NAMALWA (cell line): ENCODE measurements at regions not wholly inside any gene's neighbourhood (a gene's known extent, or its start where the extent isn't known, plus 50 kb on each side); places are given as distances from the start of the nearest gene placed in this dataset.

Source experiments
- DNase-seq: peaks from one replicate; pipeline ENCODE4 v3.0.0-alpha.2; 2015; ENCODE audit warnings: low spot score

DNA sequence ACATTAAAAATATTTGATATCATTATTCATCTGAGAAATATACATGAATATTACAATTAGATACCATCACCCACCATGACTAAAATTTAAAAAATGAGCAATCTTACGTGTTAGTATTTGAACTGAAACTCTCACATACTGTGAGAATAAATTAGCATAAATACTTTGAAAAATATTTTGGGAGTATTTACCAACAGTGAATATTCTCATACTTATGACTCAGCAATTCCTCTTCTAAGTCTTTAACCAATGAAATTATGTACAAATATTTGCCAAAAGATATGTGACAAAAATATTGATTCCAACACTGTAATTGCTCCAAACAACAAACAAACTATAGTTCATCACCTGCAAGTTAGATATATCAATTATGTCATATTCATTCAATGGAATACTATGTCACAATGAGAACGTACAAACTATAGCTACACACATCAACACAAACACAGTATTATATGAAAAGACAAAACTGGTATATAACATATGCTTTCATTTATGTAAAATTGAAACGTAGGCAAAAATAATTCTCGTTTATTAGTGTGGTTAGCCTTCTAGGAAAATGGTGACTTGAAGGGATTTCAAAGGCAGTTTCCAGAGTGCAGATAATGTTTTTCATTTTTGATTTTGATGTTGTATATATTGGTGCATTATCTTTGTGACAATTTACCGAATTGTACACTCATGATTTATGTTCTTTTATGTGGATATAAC lies 742.2 kb downstream of the SLC16A7 start:
- DNase-seq = no peak

DNA sequence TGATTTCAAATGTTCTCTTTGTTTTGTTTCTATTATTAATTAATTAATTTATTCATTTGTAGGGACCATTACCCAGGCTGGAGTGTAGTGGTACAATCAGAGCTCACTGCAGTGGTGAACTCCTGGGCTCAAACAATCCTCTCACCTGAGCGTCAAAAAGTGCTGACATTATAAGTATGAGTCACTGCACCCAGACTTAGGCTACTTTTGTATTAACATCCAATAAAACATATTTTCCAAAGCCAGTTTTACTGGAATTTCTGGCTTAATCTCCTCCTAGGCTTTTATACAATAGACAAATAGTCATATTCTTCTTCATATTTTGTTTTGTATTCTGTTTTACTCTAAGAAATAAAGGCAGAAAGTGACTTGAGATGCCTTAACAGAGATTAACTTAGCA lies 749.6 kb downstream of the SLC16A7 start:
- DNase-seq = no peak

DNA sequence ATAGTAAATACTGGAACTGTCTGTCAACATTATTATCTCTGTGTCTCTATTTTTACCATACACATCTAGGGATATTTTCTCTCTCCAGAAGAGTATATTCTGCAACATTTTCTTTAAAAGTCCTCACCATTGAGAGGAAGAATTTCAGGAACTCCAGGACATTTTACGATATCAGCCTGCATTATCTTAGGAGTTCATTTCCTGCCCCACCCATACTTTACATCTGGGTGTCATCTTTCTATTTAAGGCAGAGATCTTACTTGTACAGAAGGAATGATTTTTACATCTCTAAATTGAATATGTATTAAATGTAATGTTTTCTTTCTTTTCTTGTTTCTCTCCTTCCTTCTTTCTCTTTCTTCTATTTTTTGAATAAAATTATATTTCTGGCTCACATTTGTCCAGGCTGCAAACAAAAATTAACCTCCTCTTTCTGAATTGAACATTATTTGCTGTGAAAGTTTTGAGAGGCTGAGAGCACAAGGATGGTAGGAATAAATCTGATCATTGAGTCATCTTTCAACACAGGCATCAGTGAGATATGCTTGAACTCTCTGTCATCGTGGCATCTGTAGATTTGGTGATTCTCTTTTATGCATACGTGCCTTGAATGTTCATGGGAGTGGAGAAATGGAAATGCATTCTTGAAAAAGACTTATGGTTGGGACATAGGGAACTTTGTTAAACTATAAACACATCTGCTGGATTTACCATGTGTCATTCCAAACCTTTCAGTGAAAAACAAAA lies 753.6 kb downstream of the SLC16A7 start:
- DNase-seq = no peak

DNA sequence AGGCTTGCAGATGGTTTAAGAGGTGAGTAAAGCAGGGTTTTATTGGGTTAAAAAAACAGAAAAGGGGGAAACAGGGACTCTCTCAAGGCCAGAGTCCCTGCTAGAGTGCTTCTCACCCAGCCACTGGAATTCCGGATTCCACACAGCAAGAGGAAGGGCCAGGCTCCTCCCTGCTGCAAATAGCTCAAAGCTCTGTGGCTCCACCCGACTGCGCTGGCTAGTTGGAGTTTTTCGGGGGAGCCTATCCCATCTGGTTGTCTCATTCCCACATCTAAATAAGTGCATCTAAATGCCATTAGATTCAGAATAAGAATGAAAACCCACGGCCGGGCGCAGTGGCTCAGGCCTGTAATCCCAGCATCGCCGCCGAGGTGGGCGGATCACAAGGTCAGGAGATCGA lies 791.5 kb downstream of the SLC16A7 start:
- no peak for DNase-seq

DNA sequence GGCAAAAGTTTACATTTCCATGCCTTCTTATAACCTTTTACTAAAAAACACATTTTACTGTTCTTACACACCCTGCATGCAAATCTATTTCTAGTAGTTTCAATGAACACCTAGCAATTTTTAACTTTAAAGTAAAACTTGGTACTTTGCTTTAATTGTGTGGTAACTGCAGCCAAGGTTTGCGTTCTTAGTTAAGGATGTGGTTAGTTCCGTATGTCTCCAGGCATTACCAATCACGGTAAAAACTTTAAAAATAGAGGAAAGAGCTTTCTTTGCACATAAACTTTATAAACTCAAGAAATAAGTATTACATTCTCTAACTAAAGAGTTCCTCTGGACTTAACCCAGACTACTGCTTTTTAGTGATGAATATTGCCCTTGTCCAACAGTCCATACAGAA lies 795.2 kb downstream of the SLC16A7 start:
- DNase-seq = no peak

DNA sequence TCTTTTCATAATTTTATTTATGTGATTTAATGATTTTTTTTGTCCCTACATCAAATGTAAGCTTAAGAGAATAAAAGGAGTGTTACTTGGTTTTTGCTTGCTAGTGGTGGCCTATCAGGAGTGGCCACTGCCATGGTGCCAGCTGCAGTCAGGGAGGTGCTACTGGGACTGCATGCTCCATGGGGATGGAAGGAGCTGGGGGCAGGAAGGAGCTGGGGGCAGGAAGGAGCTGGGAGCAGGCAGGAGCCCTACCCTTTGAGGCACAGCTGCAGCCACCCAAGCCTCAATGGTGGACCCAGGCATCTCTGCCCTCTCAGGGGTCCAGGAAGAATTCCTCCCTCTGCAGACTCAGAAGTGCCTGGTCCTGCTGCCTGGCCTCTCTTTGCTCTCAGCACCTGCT lies 796.0 kb downstream of the SLC16A7 start:
- no peak for DNase-seq

DNA sequence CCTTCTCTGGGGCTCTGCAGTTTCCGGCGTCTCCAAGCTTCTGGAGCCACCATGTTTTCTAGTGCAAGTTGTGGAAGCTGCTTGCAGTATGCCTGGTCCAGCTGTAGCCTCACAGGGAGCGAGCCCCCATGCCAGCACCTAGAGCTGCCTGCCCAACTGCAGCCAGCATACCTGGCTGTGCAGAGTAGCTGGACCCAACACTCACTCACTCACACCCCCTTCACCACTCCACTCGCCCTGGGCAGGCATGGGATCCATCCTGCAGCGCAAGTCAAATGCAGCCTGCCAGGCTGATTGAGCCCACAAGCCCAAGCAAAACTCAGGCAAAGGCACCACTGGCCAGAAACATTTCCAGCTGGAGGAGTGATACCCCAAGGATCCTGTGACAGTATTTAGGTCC lies 797.3 kb downstream of the SLC16A7 start:
- no peak for DNase-seq

DNA sequence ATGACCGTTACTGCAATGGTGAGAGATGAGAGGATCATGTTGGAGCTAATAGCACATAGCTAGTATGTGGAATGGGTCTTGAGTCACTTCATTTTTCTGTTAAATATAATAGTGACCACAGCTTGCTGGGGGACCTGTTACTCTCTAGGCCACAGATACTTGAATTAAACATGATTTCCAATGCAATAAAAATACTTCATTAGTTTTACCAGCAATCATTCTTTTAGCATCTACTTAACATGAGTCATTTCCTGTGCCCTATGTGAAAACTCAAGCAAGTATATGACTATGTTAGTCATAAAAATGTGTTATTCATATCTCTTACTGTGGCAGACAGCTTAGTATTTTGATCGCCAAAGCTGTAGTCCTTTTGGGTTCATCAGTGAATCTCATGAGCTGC lies 798.8 kb downstream of the SLC16A7 start:
- no peak for DNase-seq

DNA sequence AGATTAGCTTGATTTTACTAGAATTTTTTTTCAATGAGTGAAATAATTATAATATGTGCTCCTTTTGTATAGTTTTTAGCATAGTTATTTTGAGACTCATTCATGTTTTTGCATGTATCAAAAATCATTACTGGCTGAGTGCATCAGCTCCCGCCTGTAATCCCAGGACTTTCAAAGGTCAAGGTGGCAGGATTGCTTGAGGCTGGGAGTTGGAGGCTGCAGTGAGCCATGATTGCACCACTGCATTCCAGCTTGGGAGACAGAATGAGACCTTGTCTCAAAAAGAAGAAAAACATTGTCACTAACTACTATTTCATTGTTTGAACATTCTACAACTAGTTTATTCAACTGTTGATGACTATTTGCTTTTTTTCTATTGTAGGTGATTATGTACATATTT lies 802.7 kb downstream of the SLC16A7 start:
- no peak for DNase-seq

DNA sequence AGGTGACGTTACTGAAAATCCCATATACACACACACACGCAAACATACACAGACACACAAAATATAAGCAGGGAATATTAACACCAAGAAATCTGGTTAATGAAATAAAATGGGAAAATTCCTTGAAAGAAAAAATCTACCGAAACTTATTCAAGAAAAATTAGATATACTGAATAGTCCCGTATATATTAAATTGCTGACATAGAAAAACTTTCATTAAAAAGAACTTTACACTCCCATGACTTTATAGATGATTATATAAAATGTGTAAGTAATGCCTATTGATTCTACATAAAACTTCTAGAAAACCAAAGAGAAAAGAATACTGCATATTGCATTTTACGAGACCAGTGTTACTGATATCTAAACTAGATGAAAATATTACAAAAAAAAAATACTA lies 803.2 kb downstream of the SLC16A7 start:
- DNase-seq = no peak

DNA sequence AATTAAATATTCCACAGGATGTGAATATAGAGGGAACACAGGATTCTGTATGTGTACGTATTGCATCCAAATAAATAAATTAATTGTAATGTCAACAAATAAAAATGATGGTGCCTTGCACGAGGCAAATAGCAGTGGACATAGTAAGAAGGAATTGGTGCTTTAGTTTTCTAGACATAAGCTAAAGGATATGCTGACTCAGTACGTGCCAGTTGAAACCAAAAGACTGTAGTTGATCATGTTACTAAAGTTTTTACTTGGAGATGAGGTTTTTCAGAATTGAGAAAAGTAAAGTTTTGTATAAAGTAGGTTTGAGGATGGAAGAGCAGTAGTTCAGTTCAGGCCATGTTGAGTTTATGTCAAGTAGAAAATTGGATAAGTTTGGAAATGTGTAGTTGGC lies 807.2 kb downstream of the SLC16A7 start:
- no peak for DNase-seq

DNA sequence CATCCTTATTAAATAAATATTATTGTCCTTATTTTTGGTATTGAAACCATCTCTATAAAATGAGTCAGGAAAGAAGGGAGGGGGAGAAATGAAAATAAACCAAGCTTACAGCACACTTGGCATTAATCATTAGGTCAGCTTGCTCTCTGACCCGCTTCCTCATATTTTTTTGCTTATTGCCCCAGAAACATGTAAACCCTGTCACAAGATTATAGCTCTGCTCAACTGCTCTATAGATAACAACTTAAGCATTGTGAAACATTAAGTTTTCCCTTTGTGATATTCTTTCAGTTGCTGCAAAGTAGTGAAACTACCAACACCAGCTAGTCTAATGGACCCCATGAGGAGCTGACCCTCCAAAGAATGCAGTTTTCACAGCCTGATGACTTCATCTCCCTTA lies 819.5 kb downstream of the SLC16A7 start:
- DNase-seq = no peak

DNA sequence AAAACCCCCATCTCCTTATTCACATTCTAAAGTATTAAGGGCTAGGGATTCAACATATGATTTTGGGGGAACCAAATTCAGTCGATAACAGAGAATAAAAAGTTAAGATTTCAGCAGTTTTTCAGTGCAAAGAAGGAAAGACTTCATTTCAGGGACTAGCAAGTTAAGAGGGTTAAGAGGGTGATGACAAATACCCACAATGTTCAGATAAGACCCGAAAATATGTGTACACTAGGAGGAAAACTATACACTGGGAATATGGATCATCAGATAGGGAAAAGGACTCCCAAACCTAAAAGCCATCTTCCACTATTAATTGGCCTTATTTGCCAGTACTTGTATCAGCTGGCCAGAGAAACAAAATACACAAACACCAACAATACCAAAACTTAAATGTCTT lies 824.2 kb downstream of the SLC16A7 start:
- no peak for DNase-seq

DNA sequence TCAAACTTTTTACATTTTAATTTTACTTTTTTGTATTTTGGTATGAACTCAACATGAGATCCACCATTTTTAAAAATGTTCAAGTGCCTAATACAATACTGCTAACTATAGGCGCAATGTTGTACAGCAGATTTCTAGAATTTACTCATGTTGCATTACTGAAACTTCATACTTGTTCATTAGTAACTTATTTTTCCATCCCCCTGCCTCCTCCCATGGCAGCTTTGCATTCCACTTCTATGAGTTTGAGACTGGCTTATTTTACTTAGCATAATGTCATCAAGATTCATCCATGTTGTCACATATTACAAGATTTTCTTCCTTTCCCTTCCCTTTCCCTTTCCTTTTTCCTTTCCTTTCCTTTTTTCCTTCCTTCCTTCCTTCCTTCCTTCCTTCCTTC lies 825.9 kb downstream of the SLC16A7 start:
- DNase-seq = no peak

DNA sequence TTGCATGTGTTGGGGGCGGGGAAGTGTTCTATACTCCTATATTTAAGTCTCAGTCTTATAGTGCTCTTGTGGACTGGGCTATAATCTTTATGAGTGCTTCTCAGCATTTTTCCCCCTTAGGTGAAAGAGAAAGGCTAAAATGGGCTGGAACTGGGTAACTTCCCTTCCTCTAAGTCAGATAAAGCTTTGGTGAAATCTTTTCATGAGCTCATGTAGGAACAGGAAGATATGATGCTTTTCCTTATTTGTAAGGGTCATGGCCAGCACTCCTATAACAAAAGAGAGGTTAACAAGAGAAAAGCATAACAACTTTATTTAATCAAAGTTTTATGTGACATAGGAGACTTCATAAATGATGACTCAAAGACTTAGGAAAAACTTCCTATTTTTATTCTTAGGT lies 841.5 kb downstream of the SLC16A7 start:
- DNase-seq = no peak

DNA sequence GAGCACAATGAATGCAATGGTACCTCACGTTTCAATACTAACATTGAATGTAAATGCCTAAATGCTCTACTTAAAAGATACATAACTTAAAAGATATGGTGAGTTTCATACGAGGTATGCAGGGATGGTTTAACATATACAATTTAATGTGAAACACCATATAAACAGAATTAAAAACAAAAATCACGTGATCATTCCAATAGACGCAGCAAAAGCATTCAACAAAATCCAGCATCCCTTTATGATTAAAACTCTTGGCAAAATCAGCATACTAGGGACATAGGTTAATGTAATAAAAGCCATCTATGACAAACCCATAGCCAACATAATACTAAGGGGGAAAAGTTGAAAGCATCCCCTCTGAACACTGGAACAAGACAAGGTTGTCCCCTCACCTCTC lies 845.7 kb downstream of the SLC16A7 start:
- no peak for DNase-seq

DNA sequence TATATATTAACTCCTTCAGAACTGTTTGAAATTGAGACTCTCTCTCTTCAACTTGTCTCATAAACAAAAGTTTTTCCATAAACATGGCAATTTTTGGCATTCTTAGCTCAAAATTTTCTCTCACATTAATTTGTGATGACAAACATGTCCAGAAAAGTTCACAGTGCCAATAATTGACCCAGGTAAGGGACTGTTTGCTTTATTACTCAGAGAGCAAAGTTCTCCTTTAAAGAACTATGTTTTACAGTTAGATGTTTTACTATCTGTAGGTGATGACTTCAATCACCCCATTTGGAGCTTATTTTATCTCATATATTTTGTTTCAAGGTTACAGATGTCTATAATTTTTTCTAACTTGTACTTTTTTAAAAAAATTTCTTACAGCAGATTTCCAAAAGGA lies 855.6 kb downstream of the SLC16A7 start:
- DNase-seq = no peak

DNA sequence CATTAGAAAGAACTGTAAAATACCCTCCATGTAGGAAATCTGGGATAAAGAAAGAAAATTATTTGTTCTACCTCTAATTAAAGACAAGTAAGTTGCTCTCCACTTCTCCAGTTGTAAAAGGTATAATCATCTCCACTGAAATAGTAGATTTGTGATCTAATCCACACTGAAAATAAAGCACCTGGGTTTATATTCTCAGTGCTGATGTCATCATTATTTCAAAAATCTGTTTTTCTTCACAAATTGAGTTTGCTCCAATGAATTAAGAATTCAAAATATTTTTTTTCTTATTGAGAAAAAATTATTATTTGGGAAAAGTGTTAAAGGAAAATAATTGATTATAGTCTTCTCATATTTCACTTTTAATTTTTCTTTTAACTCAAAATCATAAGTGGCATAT lies 869.2 kb downstream of the SLC16A7 start:
- DNase-seq = no peak

DNA sequence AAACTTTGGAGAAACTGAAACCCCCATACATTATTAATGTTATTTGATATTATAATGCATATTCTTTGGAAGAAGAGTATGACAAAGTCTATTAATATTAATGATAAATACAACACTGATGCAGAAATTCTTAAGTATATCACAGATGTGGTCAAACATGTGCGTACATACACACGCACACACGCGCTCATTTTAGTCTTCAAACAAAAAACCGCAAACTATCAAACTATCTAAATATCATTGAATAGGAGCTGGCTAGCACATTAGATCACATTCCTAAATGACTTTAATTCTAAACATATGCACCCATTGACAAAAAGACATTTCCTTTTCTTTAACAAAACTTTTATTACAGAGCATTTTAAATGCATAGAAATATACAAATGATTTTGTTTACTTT lies 872.7 kb downstream of the SLC16A7 start:
- no peak for DNase-seq

DNA sequence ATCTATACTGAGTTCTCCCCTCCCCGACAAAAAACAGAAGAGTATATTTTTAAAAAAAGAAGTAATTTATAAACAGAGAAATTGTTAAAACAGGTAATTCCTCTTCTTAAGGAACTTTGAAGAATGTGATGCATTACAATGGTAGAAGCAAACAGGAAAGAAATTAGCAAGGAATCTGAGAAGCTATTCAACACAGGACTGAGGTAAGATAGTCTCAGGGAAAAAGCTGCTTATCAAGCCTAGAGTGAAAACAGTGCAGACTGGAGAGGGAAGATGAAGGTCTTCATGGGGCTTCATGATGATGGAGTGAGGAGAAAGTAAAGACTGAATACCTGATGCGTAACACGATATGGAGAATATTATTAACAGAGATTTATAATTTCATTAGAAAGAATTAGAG lies 880.0 kb downstream of the SLC16A7 start:
- DNase-seq = no peak

DNA sequence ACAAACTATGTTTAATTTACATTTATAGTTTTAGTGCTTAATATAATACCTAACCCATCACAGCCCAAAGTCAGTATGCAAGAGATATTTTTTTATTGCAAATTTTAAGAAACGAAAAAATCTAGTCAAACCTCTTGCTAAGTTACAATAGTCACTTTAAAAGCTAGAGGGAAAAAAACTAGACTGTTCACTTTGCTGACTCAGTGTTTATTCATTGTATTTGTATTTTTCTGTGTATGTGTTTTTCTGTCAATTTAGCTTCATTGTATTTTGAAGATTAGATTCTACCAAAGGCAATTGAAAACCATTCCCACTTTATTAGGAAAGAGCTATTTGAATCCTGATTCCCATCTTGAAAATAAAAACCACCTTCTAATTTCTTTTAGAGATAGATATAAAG lies 891.5 kb downstream of the SLC16A7 start:
- DNase-seq = no peak

DNA sequence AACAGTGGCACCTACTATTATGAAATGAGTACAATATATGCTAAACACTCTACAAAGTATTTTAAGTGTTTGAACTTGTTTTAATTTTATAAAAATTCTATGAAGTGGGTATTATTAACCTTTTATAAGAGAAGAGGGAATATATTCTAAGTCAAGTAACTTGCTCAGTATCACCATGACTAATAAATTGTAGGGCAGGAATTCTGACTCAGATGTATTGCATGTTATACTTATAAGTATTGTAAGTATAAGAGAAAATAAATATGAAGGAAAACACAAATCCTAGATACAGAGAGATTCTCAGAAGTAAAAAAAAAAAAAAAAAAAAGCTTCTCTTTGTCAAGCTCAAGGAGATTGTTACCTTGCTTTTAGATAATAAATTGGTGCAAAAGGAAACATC lies 893.2 kb downstream of the SLC16A7 start:
- DNase-seq = no peak

DNA sequence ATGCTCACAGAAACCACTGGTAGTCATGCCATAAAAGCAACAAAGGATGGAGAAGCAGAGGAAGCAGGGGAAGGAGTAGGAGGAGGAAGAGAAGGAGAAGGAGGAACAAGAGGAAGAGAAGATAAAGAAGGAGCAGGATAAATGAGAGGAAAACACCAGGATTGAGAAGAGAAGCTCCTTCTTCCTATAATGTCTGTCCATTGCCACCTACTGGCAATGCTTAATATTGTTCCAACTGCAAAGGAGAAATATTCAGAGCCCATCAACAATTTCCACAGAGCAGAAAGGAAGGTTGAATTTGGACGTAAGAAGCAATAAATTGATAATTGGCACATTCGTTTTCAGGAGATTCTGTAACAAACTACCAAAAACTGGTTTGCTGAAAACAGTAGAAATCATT lies 898.4 kb downstream of the SLC16A7 start:
- DNase-seq = peak; percentile 32

DNA sequence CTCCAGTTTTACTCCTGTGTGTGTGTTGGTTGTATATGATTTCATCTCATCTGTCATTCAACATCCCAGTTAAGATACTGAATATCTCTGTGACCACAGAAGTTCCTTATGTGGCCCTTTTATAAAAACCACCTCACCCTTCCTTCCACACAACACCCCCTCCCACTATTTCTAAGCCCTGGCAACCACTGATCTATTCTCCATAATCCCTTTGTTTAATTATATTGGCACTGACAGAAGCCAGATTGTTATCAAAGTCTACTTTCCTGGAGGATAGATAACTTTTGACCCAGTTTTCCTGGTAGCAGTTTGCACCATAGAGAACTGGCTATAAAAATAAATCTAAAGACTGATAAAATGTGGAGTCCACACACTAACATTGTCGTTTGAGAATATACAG lies 902.8 kb downstream of the SLC16A7 start:
- no peak for DNase-seq
